H1 (cell line): ENCODE measurements at regions not wholly inside any gene's neighbourhood (a gene's known extent, or its start where the extent isn't known, plus 50 kb on each side); places are given as distances from the start of the nearest gene placed in this dataset.

Source experiments
- CREB1 ChIP-seq: IDR thresholded peaks from 2 replicates; pipeline ENCODE4 v1.6.1; 2012; ENCODE audit warnings: inconsistent platforms
- EZH2 ChIP-seq: fragments of 200-600 bp; sonication (generic); IDR thresholded peaks from 2 replicates; pipeline ENCODE4 v1.7.1; 2012; ENCODE audit warnings: low read depth, mild to moderate bottlenecking, moderate library complexity, low read length, inconsistent platforms; ENCODE audit not compliant: severe bottlenecking
- NANOG ChIP-seq: IDR thresholded peaks from 2 replicates; pipeline ENCODE4 v1.6.1; 2011; ENCODE audit warnings: low read length, low read depth, mild to moderate bottlenecking, inconsistent platforms; ENCODE audit not compliant: insufficient read depth, poor library complexity, severe bottlenecking
- YY1 ChIP-seq: IDR thresholded peaks from 2 replicates; pipeline ENCODE4 v1.6.1; 2011; ENCODE audit warnings: low read depth, mild to moderate bottlenecking, low read length
- TF ChIP-seq, protein P1 (sequence below), 3 experiments: IDR thresholded peaks; 1 replicate in 2 of 3; 2 replicates in 1 of 3; pipeline versions ENCODE4 v1.5.1 to v1.6.1; 2011; ENCODE audit warnings: low read length in 3 of 3, mild to moderate bottlenecking in 3 of 3, inconsistent platforms in 2 of 3, low read depth in 1 of 3, moderate library complexity in 1 of 3; ENCODE audit not compliant: insufficient read depth in 1 of 3; ENCODE audit errors: control extremely low read depth in 1 of 3

GRCh38 chr1:4079815-4080214 lies 179.7 kb upstream of the C1orf174 start (continued):
- TF ChIP-seq, protein P1, sequence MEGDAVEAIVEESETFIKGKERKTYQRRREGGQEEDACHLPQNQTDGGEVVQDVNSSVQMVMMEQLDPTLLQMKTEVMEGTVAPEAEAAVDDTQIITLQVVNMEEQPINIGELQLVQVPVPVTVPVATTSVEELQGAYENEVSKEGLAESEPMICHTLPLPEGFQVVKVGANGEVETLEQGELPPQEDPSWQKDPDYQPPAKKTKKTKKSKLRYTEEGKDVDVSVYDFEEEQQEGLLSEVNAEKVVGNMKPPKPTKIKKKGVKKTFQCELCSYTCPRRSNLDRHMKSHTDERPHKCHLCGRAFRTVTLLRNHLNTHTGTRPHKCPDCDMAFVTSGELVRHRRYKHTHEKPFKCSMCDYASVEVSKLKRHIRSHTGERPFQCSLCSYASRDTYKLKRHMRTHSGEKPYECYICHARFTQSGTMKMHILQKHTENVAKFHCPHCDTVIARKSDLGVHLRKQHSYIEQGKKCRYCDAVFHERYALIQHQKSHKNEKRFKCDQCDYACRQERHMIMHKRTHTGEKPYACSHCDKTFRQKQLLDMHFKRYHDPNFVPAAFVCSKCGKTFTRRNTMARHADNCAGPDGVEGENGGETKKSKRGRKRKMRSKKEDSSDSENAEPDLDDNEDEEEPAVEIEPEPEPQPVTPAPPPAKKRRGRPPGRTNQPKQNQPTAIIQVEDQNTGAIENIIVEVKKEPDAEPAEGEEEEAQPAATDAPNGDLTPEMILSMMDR (IDR thresholded peaks at IDR 0.05; ENCODE audit: control extremely low read depth in 1 of 3, insufficient read depth in 1 of 3, low read depth in 1 of 3, low read length in 3 of 3), result no peak
- TF ChIP-seq EZH2 (no peak), NANOG (no peak), CREB1 (no peak), YY1 (no peak)
